GM23338 (cell line): ENCODE measurements at regions not wholly inside any gene's neighbourhood (a gene's known extent, or its start where the extent isn't known, plus 50 kb on each side); places are given as distances from the start of the nearest gene placed in this dataset.

ENCODE experiments used
- CREB1 ChIP-seq: fragments of 250-450 bp; sonication (Bioruptor Pico); IDR thresholded peaks from 2 replicates; pipeline ENCODE4 v1.5.0; 2020; ENCODE audit warnings: low read depth, mild to moderate bottlenecking, moderate library complexity
- CTCF ChIP-seq, 2 experiments: fragments of 200-600 bp in 1 of 2; sonication (generic) in 1 of 2; conservative IDR thresholded peaks; 2 replicates each; pipeline versions ENCODE4 v1.5.1 to v1.6.1; 2016 to 2017; ENCODE audit warnings: antibody characterized with exemption in 2 of 2, low read depth in 2 of 2, mild to moderate bottlenecking in 2 of 2, moderate library complexity in 1 of 2
- ETS1 ChIP-seq: IDR thresholded peaks from 2 replicates; pipeline ENCODE4 v1.6.1; 2016; ENCODE audit warnings: antibody characterized with exemption
- EZH2 ChIP-seq: fragments of 200-600 bp; sonication (generic); IDR thresholded peaks from one replicate; pipeline ENCODE4 v1.8.0; 2017; ENCODE audit warnings: antibody characterized with exemption, mild to moderate bottlenecking, low read depth; ENCODE audit not compliant: unreplicated experiment
- EZH2phosphoT487 ChIP-seq: fragments of 200-600 bp; sonication (generic); IDR thresholded peaks from one replicate; pipeline ENCODE4 v1.8.1; 2018; ENCODE audit warnings: antibody characterized with exemption; ENCODE audit not compliant: unreplicated experiment
- JUNB ChIP-seq: IDR thresholded peaks from one replicate; pipeline ENCODE4 v1.6.1; 2016; ENCODE audit warnings: antibody characterized with exemption; ENCODE audit not compliant: unreplicated experiment
- NANOG ChIP-seq: IDR thresholded peaks from 2 replicates; pipeline ENCODE4 v1.6.1; 2016; ENCODE audit warnings: antibody characterized with exemption, borderline replicate concordance
- POLR2AphosphoS5 ChIP-seq: IDR thresholded peaks from 2 replicates; pipeline ENCODE4 v1.6.1; 2016; ENCODE audit warnings: antibody characterized with exemption, low read depth
- REST ChIP-seq: IDR thresholded peaks from one replicate; pipeline ENCODE4 v1.6.1; 2018; ENCODE audit warnings: antibody characterized with exemption; ENCODE audit not compliant: unreplicated experiment
- ZNF114 ChIP-seq: fragments of 250-450 bp; sonication (Bioruptor Pico); IDR thresholded peaks from 2 replicates; pipeline ENCODE4 v1.5.0; 2020; ENCODE audit warnings: mild to moderate bottlenecking, moderate library complexity
- ZNF331 ChIP-seq: fragments of 250-450 bp; sonication (Bioruptor Pico); IDR thresholded peaks from 2 replicates; pipeline ENCODE4 v1.5.0; 2020; ENCODE audit warnings: low read depth, mild to moderate bottlenecking, moderate library complexity

- TF ChIP-seq CTCF (conservative IDR thresholded peaks at IDR 0.05; ENCODE audit: low read depth in 2 of 2) (no peak), CREB1 (CRISPR knock-in tag) (no peak), POLR2AphosphoS5 (no peak), EZH2 (no peak), REST (no peak), ETS1 (no peak), JUNB (no peak), EZH2phosphoT487 (no peak), ZNF114 (CRISPR knock-in tag) (no peak), NANOG (no peak), ZNF331 (no peak)
These were observed 220.7 kb upstream of the MSX2 start for GRCh38 chr5:174503461-174504265.
